ENCODE measurements at regions not wholly inside any gene's neighbourhood (a gene's known extent, or its start where the extent isn't known, plus 50 kb on each side); places are given as distances from the start of the nearest gene placed in this dataset.
"Not testable (repeated sequence)": the region's sequence is repeated elsewhere in the genome, so short reads cannot be mapped to it uniquely, and the experiment has no call there.

- DNase-seq: peak; percentile 82
Observed at GRCh38 chr6:44049989-44050871, 77.0 kb downstream of the MRPL14 start.

- no peak for DNase-seq
Observed at GRCh38 chr6:44049163-44049988, 77.9 kb downstream of the MRPL14 start.

GRCh38 chr6:44048277-44048676, 79.0 kb downstream of the MRPL14 start:
- no peak for DNase-seq

- DNase-seq: no peak
Observed at GRCh38 chr6:44047801-44048200, 79.5 kb downstream of the MRPL14 start.

- no peak for DNase-seq
Observed at GRCh38 chr6:44047179-44047546, 80.1 kb downstream of the MRPL14 start.

- DNase-seq: no peak
Observed at GRCh38 chr6:44046516-44047178, 80.6 kb downstream of the MRPL14 start.

- no peak for DNase-seq
Observed at GRCh38 chr6:44045672-44046015, 81.6 kb downstream of the MRPL14 start.

GRCh38 chr6:44044940-44045671, 82.1 kb downstream of the MRPL14 start:
- no peak for DNase-seq

GRCh38 chr6:44044154-44044539, 83.1 kb downstream of the MRPL14 start:
- DNase-seq: no peak

- DNase-seq: peak; percentile 42
Observed at GRCh38 chr6:44043479-44044153, 83.6 kb downstream of the MRPL14 start.

- no peak for DNase-seq
Observed at GRCh38 chr6:44042989-44043478, 84.2 kb downstream of the MRPL14 start.

- DNase-seq: no peak
Observed at GRCh38 chr6:44042261-44042988, 84.8 kb downstream of the MRPL14 start.

GRCh38 chr6:44041461-44042260, 85.6 kb downstream of the MRPL14 start:
- peak; percentile 99 for DNase-seq

GRCh38 chr6:44040786-44041185, 86.5 kb downstream of the MRPL14 start:
- no peak for DNase-seq

- no peak for DNase-seq
Observed at GRCh38 chr6:44039839-44040350, 87.4 kb downstream of the MRPL14 start.

GRCh38 chr6:44039191-44039719, 88.0 kb downstream of the MRPL14 start:
- no peak for DNase-seq

GRCh38 chr6:44038543-44039065, 88.6 kb downstream of the MRPL14 start:
- no peak for DNase-seq

- no peak for DNase-seq
Observed at GRCh38 chr6:44037847-44038542, 89.3 kb downstream of the MRPL14 start.

GRCh38 chr6:44037276-44037675, 90.0 kb downstream of the MRPL14 start:
- not testable (repeated sequence) for DNase-seq

Measured in fibroblast of skin of abdomen (primary cell).